Astrocyte (in vitro differentiated cells and primary cell): ENCODE measurements at regions not wholly inside any gene's neighbourhood (a gene's known extent, or its start where the extent isn't known, plus 50 kb on each side); places are given as distances from the start of the nearest gene placed in this dataset.

Experiments
- DNase-seq: peaks from one replicate; pipeline ENCODE4 v3.0.0-alpha.2; 2010; ENCODE audit warnings: low read depth
- FAIRE-seq: peaks from 2 replicates; lab custom pipeline; 2011; peaks lifted over from hg19 to GRCh38; lab: Jason Lieb, UNC
- H2AFZ ChIP-seq: 2 replicates; pipeline ENCODE4 v1.6.0; 2012; ENCODE audit warnings: low read depth, low read length, inconsistent platforms
- H3K27ac ChIP-seq: 2 replicates; pipeline ENCODE4 v1.5.1; 2011; ENCODE audit warnings: low read depth, low read length, inconsistent platforms
- H3K27me3 ChIP-seq: 2 replicates; pipeline ENCODE4 v1.6.0; 2011; ENCODE audit warnings: low read length, inconsistent platforms; ENCODE audit not compliant: insufficient read depth
- H3K36me3 ChIP-seq: 2 replicates; pipeline ENCODE4 v1.5.1; 2011; ENCODE audit warnings: low read length, inconsistent platforms; ENCODE audit not compliant: insufficient read depth
- H3K4me1 ChIP-seq: 2 replicates; pipeline ENCODE4 v1.5.1; 2011; ENCODE audit warnings: low read length, inconsistent platforms; ENCODE audit not compliant: insufficient read depth
- H3K4me2 ChIP-seq: 2 replicates; pipeline ENCODE4 v1.6.0; 2012; ENCODE audit warnings: low read length, inconsistent platforms
- H3K4me3 ChIP-seq: 2 replicates; pipeline ENCODE4 v1.5.1; 2011; ENCODE audit warnings: low read depth, mild to moderate bottlenecking, low read length, inconsistent platforms; ENCODE audit not compliant: insufficient read depth
- H3K79me2 ChIP-seq: 2 replicates; pipeline ENCODE4 v1.6.0; 2012; ENCODE audit warnings: mild to moderate bottlenecking, low read length, inconsistent platforms; ENCODE audit not compliant: insufficient read depth
- H3K9ac ChIP-seq: 2 replicates; pipeline ENCODE4 v1.6.0; 2012; ENCODE audit warnings: mild to moderate bottlenecking, low read length, inconsistent platforms
- H3K9me3 ChIP-seq: 2 replicates; pipeline ENCODE4 v1.5.1; 2012; ENCODE audit warnings: low read depth, mild to moderate bottlenecking, low read length, inconsistent platforms; ENCODE audit not compliant: insufficient read depth
- H4K20me1 ChIP-seq: 2 replicates; pipeline ENCODE4 v1.6.0; 2012; ENCODE audit warnings: low read length, inconsistent platforms; ENCODE audit not compliant: insufficient read depth
- H3K27ac Mint-ChIP-seq: one replicate; pipeline ENCODE4 v1.8.0; 2021; ENCODE audit warnings: mild to moderate bottlenecking, mixed read lengths; ENCODE audit not compliant: unreplicated experiment
- H3K27me3 Mint-ChIP-seq: one replicate; pipeline ENCODE4 v1.8.0; 2021; ENCODE audit warnings: low read depth, mixed read lengths; ENCODE audit not compliant: unreplicated experiment
- H3K36me3 Mint-ChIP-seq: one replicate; pipeline ENCODE4 v1.8.0; 2021; ENCODE audit warnings: low read depth, mixed read lengths; ENCODE audit not compliant: unreplicated experiment
- H3K4me1 Mint-ChIP-seq: one replicate; pipeline ENCODE4 v1.8.0; 2021; ENCODE audit warnings: low read depth, mixed read lengths; ENCODE audit not compliant: unreplicated experiment
- H3K4me3 Mint-ChIP-seq: one replicate; pipeline ENCODE4 v1.8.0; 2021; ENCODE audit warnings: mild to moderate bottlenecking, moderate library complexity, mixed read lengths; ENCODE audit not compliant: unreplicated experiment
- H3K9me3 Mint-ChIP-seq: one replicate; pipeline ENCODE4 v1.8.0; 2021; ENCODE audit warnings: mild to moderate bottlenecking, mixed read lengths; ENCODE audit not compliant: unreplicated experiment
- CTCF ChIP-seq: IDR thresholded peaks from 2 replicates; pipeline ENCODE4 v1.5.1; 2011; ENCODE audit warnings: low read depth, mild to moderate bottlenecking, inconsistent platforms, low read length, moderate library complexity; ENCODE audit not compliant: insufficient read depth
- EZH2 ChIP-seq: IDR thresholded peaks from 2 replicates; pipeline ENCODE4 v1.6.1; 2012; ENCODE audit warnings: mild to moderate bottlenecking, low read length, inconsistent platforms; ENCODE audit not compliant: insufficient read depth

DNA sequence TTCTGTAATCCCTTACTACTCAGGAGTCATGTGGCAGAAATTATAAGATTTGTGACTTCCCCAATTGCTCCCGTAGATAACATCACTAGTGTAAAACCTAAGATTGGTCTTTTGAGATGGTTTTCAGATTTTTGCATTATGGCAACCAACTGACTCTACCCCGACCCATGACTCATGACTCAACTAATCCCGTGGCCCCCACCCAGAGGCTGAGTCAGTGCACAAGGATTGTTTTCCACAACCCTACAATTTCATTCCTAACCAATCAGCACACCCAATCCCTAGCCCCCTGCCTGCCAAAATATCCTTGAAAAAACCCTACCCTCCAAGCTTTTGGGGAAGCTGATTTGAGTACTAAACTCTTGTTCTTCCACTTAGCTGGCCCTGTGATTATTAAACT lies 109.4 kb upstream of the FAM9C start:
- no peak overlapping the region for H3K27ac Mint-ChIP-seq
- Histone ChIP-seq H3K4me3 (no peak overlapping the region), H3K9ac (no peak overlapping the region), H2AFZ (no peak overlapping the region), H3K4me2 (no peak overlapping the region), H3K27ac (no peak overlapping the region), H3K79me2 (no peaks in the 10 kb centered on the region), H3K9me3 (no peaks in the 10 kb centered on the region), H3K27me3 (no peaks in the 10 kb centered on the region), H3K4me1 (peaks cover 3% of the 10 kb centered on the region), H3K36me3 (no peaks in the 10 kb centered on the region), H4K20me1 (no peaks in the 10 kb centered on the region)
- TF ChIP-seq CTCF (no peak), EZH2 (no peak)
- DNase-seq (peak; percentile 14), FAIRE-seq (peak; percentile 23)
- no peaks in the 10 kb centered on the region for H3K27me3 Mint-ChIP-seq
- H3K4me1 Mint-ChIP-seq = no peaks in the 10 kb centered on the region
- no peaks in the 10 kb centered on the region for H3K36me3 Mint-ChIP-seq
- no peak overlapping the region for H3K4me3 Mint-ChIP-seq
- H3K9me3 Mint-ChIP-seq = no peaks in the 10 kb centered on the region

DNA sequence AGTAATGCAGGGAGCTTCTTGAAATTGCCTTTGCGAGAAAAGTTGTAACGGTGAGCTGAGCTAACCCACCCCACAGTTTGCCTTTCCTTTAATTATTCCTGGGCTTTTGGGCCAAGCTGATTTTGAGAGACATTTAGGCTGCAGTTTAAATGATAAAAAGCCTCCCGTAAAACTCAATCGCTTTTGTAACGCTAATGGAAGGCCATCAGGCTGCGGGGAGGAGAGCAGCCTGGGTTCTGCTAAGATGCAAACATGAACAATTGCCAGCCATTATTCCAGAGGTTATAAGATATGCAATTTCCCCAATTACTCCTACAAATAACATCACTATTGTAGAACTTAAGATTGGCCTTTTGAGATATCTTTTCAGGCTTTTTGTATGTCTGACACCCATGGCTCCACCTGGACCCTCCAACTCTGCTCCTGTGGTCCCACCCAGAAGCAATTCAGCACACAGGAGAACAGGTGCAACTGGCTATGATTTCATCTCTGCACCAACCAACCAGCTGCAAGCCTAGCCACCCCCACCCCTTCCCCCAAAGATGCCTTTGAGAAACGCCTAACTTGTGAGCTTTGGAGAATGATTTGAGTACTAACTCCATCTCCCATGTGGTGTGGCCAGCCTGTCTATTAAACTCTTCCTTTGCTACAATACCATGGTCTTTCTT lies 108.2 kb upstream of the FAM9C start:
- peak overlapping the region; percentile 15 for H3K4me2 ChIP-seq
- TF ChIP-seq EZH2 (no peak), CTCF (no peak)
- no peaks in the 10 kb centered on the region for H3K4me1 Mint-ChIP-seq
- H3K36me3 Mint-ChIP-seq = no peaks in the 10 kb centered on the region
- no peaks in the 10 kb centered on the region for H3K27me3 ChIP-seq
- no peak for DNase-seq
- H3K27ac Mint-ChIP-seq = no peak overlapping the region
- no peaks in the 10 kb centered on the region for H3K9me3 Mint-ChIP-seq
- no peak for FAIRE-seq
- H3K36me3 ChIP-seq = no peaks in the 10 kb centered on the region
- H3K9me3 ChIP-seq = no peaks in the 10 kb centered on the region
- no peak overlapping the region for H3K4me3 Mint-ChIP-seq
- H3K4me1 ChIP-seq = peaks cover 3% of the 10 kb centered on the region
- H3K79me2 ChIP-seq = no peaks in the 10 kb centered on the region
- H2AFZ ChIP-seq = peak overlapping the region; percentile 10
- no peaks in the 10 kb centered on the region for H4K20me1 ChIP-seq
- H3K4me3 ChIP-seq = no peak overlapping the region
- H3K27ac ChIP-seq = no peak overlapping the region
- H3K27me3 Mint-ChIP-seq = no peaks in the 10 kb centered on the region
- peak overlapping the region; percentile 61 for H3K9ac ChIP-seq

DNA sequence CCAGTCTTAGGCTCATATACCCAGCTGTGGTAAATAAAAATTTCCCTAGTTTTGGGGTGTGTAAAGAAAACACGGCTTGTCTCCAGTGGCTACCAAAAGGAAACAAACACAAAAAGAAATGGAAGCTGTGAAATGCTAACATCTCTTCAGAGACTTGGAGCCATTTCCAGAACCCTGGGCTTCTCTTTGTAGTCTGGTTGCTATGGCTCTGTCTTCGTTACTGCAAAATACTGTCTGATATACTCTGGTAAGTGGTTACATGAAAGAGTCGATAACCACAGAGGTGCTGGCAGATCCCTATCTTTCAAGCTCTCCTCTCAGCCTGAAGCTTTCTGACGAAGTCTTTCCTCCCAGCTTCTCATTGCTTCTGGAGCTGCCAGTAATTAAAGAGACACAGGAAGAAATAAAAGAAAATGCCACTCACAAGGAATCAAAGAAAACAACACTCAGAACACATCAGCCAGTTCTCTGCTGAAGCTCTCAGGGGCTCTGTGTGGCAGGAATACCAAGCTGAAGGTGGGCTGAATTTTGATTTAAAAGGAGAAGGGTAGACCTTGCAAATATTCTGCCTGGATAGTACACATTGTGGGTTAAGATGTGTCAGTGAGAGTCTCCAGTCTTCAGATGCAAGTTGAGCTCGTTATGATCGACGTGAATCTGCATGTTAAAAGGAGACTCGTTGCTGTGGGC lies 107.6 kb upstream of the FAM9C start:
- no peaks in the 10 kb centered on the region for H3K79me2 ChIP-seq
- H3K4me2 ChIP-seq = peak overlapping the region; percentile 15
- TF ChIP-seq CTCF (no peak), EZH2 (no peak)
- Mint-ChIP-seq H3K27ac (peak overlapping the region; percentile 87), H3K9me3 (peaks cover under 1% of the 10 kb centered on the region), H3K27me3 (no peaks in the 10 kb centered on the region), H3K4me3 (no peak overlapping the region), H3K36me3 (no peaks in the 10 kb centered on the region), H3K4me1 (no peaks in the 10 kb centered on the region)
- H3K27me3 ChIP-seq = no peaks in the 10 kb centered on the region
- no peaks in the 10 kb centered on the region for H4K20me1 ChIP-seq
- H3K9me3 ChIP-seq = no peaks in the 10 kb centered on the region
- H3K36me3 ChIP-seq = no peaks in the 10 kb centered on the region
- peak overlapping the region; percentile 37 for H3K27ac ChIP-seq
- peaks cover 3% of the 10 kb centered on the region for H3K4me1 ChIP-seq
- peak overlapping the region; percentile 61 for H3K9ac ChIP-seq
- FAIRE-seq = peak; percentile 76
- no peak overlapping the region for H3K4me3 ChIP-seq
- peak; percentile 73 for DNase-seq
- H2AFZ ChIP-seq = peak overlapping the region; percentile 10
